HPDE6-E6E7 (cell line): ENCODE measurements at regions not wholly inside any gene's neighbourhood (a gene's known extent, or its start where the extent isn't known, plus 50 kb on each side); places are given as distances from the start of the nearest gene placed in this dataset.
A peak's percentile ranks its signal among the peaks of the same experiment; 100 is the strongest.
"Not testable (repeated sequence)": the region's sequence is repeated elsewhere in the genome, so short reads cannot be mapped to it uniquely, and the experiment has no call there.

ENCODE experiments used
- DNase-seq: peaks from one replicate; pipeline ENCODE4 v3.0.0; 2011; ENCODE audit warnings: missing footprints; ENCODE audit errors: extremely low spot score

GRCh38 chr13:20311596-20311995 is 79.5 kb upstream of the GJB6 start:
- no peak for DNase-seq

- no peak for DNase-seq
Measured at GRCh38 chr13:20311022-20311421, 78.9 kb upstream of the GJB6 start.

GRCh38 chr13:20306039-20306438 is 73.9 kb upstream of the GJB6 start:
- no peak for DNase-seq

GRCh38 chr13:20305587-20305986 is 73.5 kb upstream of the GJB6 start:
- no peak for DNase-seq

GRCh38 chr13:20304061-20304460 is 71.9 kb upstream of the GJB6 start:
- DNase-seq, result not testable (repeated sequence)

- no peak for DNase-seq
Measured at GRCh38 chr13:20303636-20304035, 71.5 kb upstream of the GJB6 start.

- DNase-seq, result no peak
Measured at GRCh38 chr13:20301403-20302071, 69.4 kb upstream of the GJB6 start.

GRCh38 chr13:20301015-20301402 is 68.9 kb upstream of the GJB6 start:
- DNase-seq, result no peak

- peak; percentile 5 for DNase-seq
Measured at GRCh38 chr13:20297181-20297580, 65.1 kb upstream of the GJB6 start.

GRCh38 chr13:20295956-20296355 is 63.8 kb upstream of the GJB6 start:
- DNase-seq, result no peak

GRCh38 chr13:20294497-20294896 is 62.4 kb upstream of the GJB6 start:
- no peak for DNase-seq

GRCh38 chr13:20292301-20292700 is 60.2 kb upstream of the GJB6 start:
- DNase-seq, result not testable (repeated sequence)

GRCh38 chr13:20291675-20292074 is 59.6 kb upstream of the GJB6 start:
- DNase-seq, result no peak

- no peak for DNase-seq
Measured at GRCh38 chr13:20291037-20291436, 58.9 kb upstream of the GJB6 start.

- DNase-seq, result no peak
Measured at GRCh38 chr13:20288561-20288960, 56.4 kb upstream of the GJB6 start.

GRCh38 chr13:20287976-20288375 is 55.9 kb upstream of the GJB6 start:
- no peak for DNase-seq

- DNase-seq, result no peak
Measured at GRCh38 chr13:20285530-20285929, 53.4 kb upstream of the GJB6 start.
